ENCODE measurements at regions not wholly inside any gene's neighbourhood (a gene's known extent, or its start where the extent isn't known, plus 50 kb on each side); places are given as distances from the start of the nearest gene placed in this dataset.

DNA sequence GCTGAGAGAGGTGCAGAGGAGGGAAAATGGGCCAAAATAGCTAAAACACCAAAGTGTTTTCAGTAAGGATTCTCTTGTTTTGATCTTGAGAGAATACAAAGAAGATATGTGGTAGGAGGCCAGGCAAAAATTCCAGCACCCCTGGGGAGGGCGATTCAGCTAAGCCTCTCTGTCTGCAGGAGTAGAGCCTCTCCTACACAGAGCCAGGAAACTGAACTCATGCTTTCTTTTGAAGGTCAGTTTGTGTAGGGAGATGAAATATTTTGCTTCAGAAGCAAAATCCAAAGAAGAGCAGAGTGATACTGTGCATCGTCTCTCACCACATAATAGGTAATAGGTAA, 565.0 kb downstream of the FGF9 start:
- Mint-ChIP-seq H3K9me3 (no peaks in the 10 kb centered on the region), H3K27ac (peak overlapping the region; percentile 93), H3K4me1 (peaks cover 71% of the 10 kb centered on the region), H3K27me3 (ENCODE audit: low read depth, poor library complexity) (peaks cover 3% of the 10 kb centered on the region), H3K36me3 (ENCODE audit: low read depth) (no peaks in the 10 kb centered on the region), H3K4me3 (peak overlapping the region; percentile 24)
- TF ChIP-seq, protein P1, sequence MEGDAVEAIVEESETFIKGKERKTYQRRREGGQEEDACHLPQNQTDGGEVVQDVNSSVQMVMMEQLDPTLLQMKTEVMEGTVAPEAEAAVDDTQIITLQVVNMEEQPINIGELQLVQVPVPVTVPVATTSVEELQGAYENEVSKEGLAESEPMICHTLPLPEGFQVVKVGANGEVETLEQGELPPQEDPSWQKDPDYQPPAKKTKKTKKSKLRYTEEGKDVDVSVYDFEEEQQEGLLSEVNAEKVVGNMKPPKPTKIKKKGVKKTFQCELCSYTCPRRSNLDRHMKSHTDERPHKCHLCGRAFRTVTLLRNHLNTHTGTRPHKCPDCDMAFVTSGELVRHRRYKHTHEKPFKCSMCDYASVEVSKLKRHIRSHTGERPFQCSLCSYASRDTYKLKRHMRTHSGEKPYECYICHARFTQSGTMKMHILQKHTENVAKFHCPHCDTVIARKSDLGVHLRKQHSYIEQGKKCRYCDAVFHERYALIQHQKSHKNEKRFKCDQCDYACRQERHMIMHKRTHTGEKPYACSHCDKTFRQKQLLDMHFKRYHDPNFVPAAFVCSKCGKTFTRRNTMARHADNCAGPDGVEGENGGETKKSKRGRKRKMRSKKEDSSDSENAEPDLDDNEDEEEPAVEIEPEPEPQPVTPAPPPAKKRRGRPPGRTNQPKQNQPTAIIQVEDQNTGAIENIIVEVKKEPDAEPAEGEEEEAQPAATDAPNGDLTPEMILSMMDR (IDR thresholded peaks at IDR 0.05), result no peak
- DNase-seq, result no peak

DNA sequence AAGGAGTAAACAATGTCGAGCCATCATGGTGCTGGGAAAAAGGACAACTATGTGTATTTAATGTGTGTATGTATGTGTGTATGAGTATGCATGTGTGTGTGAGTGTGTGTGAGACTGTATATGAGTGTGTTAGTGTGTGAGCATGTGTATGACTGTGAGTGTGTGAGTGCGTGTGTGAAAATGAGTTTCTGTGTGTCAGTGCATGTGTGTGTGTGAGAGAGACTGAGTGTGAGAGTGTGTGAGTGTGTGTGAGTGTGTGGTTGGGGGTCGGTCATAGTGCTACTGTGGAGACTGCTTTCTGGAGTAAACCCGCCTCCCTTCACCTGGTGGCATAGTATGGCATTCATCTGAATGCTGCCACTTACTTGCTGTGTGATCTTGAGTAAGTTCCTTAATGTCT, 567.4 kb downstream of the FGF9 start:
- TF ChIP-seq, protein P1 (IDR thresholded peaks at IDR 0.05), result no peak
- peaks cover 8% of the 10 kb centered on the region for H3K9me3 Mint-ChIP-seq
- peak overlapping the region; percentile 5 for H3K27ac Mint-ChIP-seq
- no peaks in the 10 kb centered on the region for H3K36me3 Mint-ChIP-seq (ENCODE audit: low read depth)
- no peak for DNase-seq
- H3K27me3 Mint-ChIP-seq (ENCODE audit: low read depth, poor library complexity), result peaks cover 3% of the 10 kb centered on the region
- H3K4me1 Mint-ChIP-seq, result peaks cover 92% of the 10 kb centered on the region
- no peak overlapping the region for H3K4me3 Mint-ChIP-seq

DNA sequence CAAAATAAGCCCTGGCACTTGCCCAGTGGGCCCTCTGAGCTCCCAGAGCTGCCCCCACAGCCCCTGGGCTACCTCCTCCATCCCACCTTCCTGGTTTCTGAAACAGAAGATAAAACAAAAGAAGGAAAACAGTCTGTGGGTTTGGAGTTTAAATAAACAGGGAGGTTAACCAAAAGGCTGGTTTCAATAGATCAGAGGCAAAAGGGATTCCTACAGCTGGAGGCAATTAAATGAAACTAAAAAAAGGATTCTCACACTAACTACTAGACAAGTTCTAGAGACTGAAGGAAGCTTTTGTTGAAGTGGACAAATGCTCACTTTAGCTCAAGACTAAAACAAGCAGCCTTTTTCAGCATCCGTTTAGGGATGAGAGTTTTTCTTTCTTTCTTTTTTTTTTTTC, 569.8 kb downstream of the FGF9 start:
- Mint-ChIP-seq H3K27me3 (ENCODE audit: low read depth, poor library complexity) (peaks cover 5% of the 10 kb centered on the region), H3K4me3 (peak overlapping the region; percentile 23), H3K27ac (peak overlapping the region; percentile 89), H3K9me3 (peaks cover 8% of the 10 kb centered on the region), H3K36me3 (ENCODE audit: low read depth) (no peaks in the 10 kb centered on the region), H3K4me1 (peaks cover 91% of the 10 kb centered on the region)
- no peak for DNase-seq
- TF ChIP-seq, protein P1 (IDR thresholded peaks at IDR 0.05), result no peak

DNA sequence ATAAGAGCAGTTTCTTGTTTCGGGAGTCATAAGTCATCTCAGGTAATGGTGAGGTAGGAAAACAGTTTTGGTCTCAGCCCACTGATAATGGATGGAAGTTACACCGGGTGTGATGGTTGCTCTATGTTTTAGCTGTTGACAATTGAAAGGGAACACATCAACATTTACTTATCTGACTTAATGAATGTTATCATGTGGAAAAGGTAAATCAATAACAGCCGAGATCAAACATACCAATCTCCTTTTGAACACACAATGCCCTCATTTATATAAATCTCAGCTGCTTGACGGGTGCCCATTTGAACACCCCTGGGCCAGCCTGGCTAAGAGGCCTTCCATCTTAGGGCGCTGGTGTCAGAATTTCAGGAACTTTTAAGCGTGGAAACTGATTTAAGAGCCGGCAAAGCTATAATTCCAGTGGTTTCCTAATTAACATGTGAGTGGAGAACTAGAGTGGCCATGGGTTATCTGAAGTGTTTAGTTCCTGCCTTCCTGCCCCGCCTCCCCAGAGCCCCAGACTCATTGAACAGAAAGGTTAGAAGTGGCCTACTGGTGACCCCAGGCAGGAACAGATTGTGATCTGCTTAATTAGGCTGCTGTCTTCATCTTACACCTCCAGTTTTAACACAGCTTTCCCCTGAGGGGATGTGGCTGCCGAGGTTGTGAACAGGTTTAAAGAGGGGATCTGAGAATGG, 572.7 kb downstream of the FGF9 start:
- H3K4me1 Mint-ChIP-seq, result peaks cover 77% of the 10 kb centered on the region
- H3K27ac Mint-ChIP-seq, result peak overlapping the region; percentile 96
- H3K9me3 Mint-ChIP-seq, result peaks cover 8% of the 10 kb centered on the region

DNA sequence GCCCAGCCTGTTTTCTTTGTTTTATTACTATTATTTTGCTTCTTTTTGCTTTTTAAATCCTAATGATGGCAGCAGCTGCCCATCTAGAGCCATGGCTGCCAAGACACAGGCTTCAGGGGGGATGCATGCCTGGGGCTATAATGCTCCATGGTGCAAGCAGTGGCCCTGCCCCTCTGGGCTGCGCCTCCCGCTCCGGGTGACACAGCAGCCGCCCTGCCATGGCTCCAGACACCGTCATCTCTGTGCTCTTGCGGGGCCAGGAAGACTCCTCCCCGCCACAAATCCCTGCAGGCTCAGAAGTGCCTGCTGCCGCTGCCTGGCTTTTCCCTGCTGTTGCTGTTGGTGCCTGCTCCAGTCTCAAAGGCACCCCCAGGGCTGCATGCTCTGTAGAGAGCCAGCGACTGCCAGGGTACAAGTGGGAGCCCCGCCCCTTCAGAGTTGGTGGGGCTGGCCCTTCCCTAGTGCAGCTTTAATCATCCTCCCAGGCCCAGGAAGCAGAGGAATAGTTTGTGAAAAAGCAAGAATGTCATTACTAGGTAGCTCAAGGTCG, 581.5 kb downstream of the FGF9 start:
- H3K9me3 Mint-ChIP-seq, result peaks cover 21% of the 10 kb centered on the region
- H3K4me1 Mint-ChIP-seq, result peaks cover 6% of the 10 kb centered on the region
- H3K27me3 Mint-ChIP-seq (ENCODE audit: low read depth, poor library complexity), result no peaks in the 10 kb centered on the region
- H3K36me3 Mint-ChIP-seq (ENCODE audit: low read depth), result peaks cover 18% of the 10 kb centered on the region
- H3K4me3 Mint-ChIP-seq, result no peak overlapping the region
- TF ChIP-seq, protein P1 (IDR thresholded peaks at IDR 0.05), result no peak
- H3K27ac Mint-ChIP-seq, result no peak overlapping the region
- no peak for DNase-seq

More for the DNA sequence above, 572.7 kb downstream of the FGF9 start:
- Mint-ChIP-seq H3K27me3 (ENCODE audit: low read depth, poor library complexity) (peaks cover 2% of the 10 kb centered on the region), H3K4me3 (peak overlapping the region; percentile 35), H3K36me3 (ENCODE audit: low read depth) (no peaks in the 10 kb centered on the region)
- DNase-seq, result no peak
- TF ChIP-seq, protein P1 (IDR thresholded peaks at IDR 0.05), result no peak

DNA sequence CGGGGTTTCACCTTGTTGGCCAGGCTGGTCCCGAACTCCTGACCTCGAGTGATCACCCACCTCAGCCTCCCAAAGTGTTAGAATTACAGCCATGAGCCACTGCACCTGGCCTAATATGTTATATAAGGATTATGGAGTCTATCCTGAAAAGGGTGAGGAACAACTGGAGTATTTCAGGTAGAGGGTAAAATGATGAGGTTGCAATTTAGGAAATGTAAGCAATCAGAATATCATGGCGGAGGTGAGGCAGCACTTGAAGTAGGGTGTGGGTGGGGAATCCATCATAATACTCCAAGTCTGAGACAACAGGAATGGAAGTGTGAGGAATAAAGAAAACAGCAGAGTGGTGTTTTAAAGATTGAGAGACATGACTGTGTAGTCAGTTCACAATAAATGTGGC, 582.2 kb downstream of the FGF9 start:
- peaks cover 21% of the 10 kb centered on the region for H3K9me3 Mint-ChIP-seq
- H3K27me3 Mint-ChIP-seq (ENCODE audit: low read depth, poor library complexity), result no peaks in the 10 kb centered on the region

More for the DNA sequence above, 582.2 kb downstream of the FGF9 start:
- TF ChIP-seq, protein P1 (IDR thresholded peaks at IDR 0.05), result no peak
- no peak overlapping the region for H3K4me3 Mint-ChIP-seq
- peaks cover 4% of the 10 kb centered on the region for H3K4me1 Mint-ChIP-seq
- H3K36me3 Mint-ChIP-seq (ENCODE audit: low read depth), result peaks cover 26% of the 10 kb centered on the region
- DNase-seq, result no peak
- H3K27ac Mint-ChIP-seq, result no peak overlapping the region
